H1 (cell line): ENCODE measurements at regions not wholly inside any gene's neighbourhood (a gene's known extent, or its start where the extent isn't known, plus 50 kb on each side); places are given as distances from the start of the nearest gene placed in this dataset.
A peak's percentile ranks its signal among the peaks of the same experiment; 100 is the strongest.

Source experiments
- CTCF ChIA-PET: fragments of 300-600 bp; sonication (Branson Sonifier 250); formaldehyde crosslinking; loops from one replicate; lab custom pipeline; 2021; ENCODE audit not compliant: partially characterized antibody; lab: Charles Lee
- POLR2A ChIA-PET: fragments of 300-600 bp; sonication (Branson Sonifier 250); formaldehyde crosslinking; loops from one replicate; lab custom pipeline; 2021; ENCODE audit warnings: inconsistent platforms; ENCODE audit not compliant: partially characterized antibody; lab: Charles Lee
- DNase-seq, 2 experiments: peaks; one replicate each; pipeline versions ENCODE4 v3.0.0 to v3.0.0-alpha.2; 2010 to 2022; ENCODE audit warnings: low spot score in 2 of 2, low read depth in 1 of 2, mixed read lengths in 1 of 2
- FAIRE-seq: peaks from 2 replicates; lab custom pipeline; 2011; peaks lifted over from hg19 to GRCh38; lab: Jason Lieb, UNC
- H2AFZ ChIP-seq: 2 replicates; pipeline ENCODE4 v1.8.1; 2012; ENCODE audit warnings: low read length, inconsistent platforms
- H2AK5ac ChIP-seq: 2 replicates; pipeline ENCODE4 v1.6.1; 2013; ENCODE audit warnings: low read depth, low read length
- H2BK120ac ChIP-seq: replicated peaks from 2 replicates; pipeline ENCODE3; 2013; ENCODE audit warnings: low read depth, low read length, inconsistent platforms
- H2BK12ac ChIP-seq: 2 replicates; pipeline ENCODE4 v1.6.1; 2013; ENCODE audit warnings: low read depth, low read length
- H2BK15ac ChIP-seq: 2 replicates; pipeline ENCODE4 v1.6.1; 2013; ENCODE audit warnings: low read length
- H2BK20ac ChIP-seq: 2 replicates; pipeline ENCODE4 v1.6.1; 2013; ENCODE audit warnings: low read length
- H2BK5ac ChIP-seq: 2 replicates; pipeline ENCODE4 v1.6.1; 2013; ENCODE audit warnings: low read depth, low read length
- H3K14ac ChIP-seq: 2 replicates; pipeline ENCODE4 v1.6.1; 2013; ENCODE audit warnings: inconsistent platforms; ENCODE audit not compliant: insufficient read length
- H3K18ac ChIP-seq: 2 replicates; pipeline ENCODE4 v1.6.1; 2013; ENCODE audit warnings: low read length; ENCODE audit errors: extremely low read depth
- H3K23ac ChIP-seq: 2 replicates; pipeline ENCODE4 v1.6.1; 2013; ENCODE audit warnings: inconsistent platforms; ENCODE audit not compliant: insufficient read length
- H3K23me2 ChIP-seq: 2 replicates; pipeline ENCODE4 v1.6.1; 2013; ENCODE audit warnings: low read depth, low read length
- H3K27ac ChIP-seq: 2 replicates; pipeline ENCODE4 v1.6.1; 2011; ENCODE audit warnings: low read depth, low read length, inconsistent platforms
- H3K27me3 ChIP-seq, 4 experiments: replicated peaks in 1 of 4; 1 replicate in 1 of 4; 2 replicates in 3 of 4; pipeline versions ENCODE4 v1.6.1 to v1.8.1; 2011 to 2013; ENCODE audit warnings: low read length in 3 of 4, mild to moderate bottlenecking in 3 of 4, inconsistent platforms in 2 of 4, mixed read lengths in 2 of 4, moderate library complexity in 1 of 4; ENCODE audit not compliant: control insufficient read depth in 3 of 4, insufficient read depth in 3 of 4; ENCODE audit errors: extremely low read depth in 1 of 4
- H3K36me3 ChIP-seq, 4 experiments: 2 replicates each; pipeline versions ENCODE4 v1.6.1 to v1.8.1; 2011 to 2013; ENCODE audit warnings: mild to moderate bottlenecking in 4 of 4, low read length in 3 of 4, moderate library complexity in 2 of 4, control low read depth in 1 of 4, inconsistent platforms in 1 of 4; ENCODE audit not compliant: insufficient read depth in 4 of 4, control insufficient read depth in 2 of 4
- H3K4ac ChIP-seq: replicated peaks from 2 replicates; pipeline ENCODE3; 2013; ENCODE audit warnings: low read length, low read depth, mixed read lengths, inconsistent platforms; ENCODE audit not compliant: insufficient read length
- H3K4me1 ChIP-seq, 4 experiments: replicated peaks in 1 of 4; 1 replicate in 1 of 4; 2 replicates in 3 of 4; pipeline versions ENCODE4 v1.6.1 to v1.8.1; 2011 to 2013; ENCODE audit warnings: low read length in 3 of 4, inconsistent platforms in 2 of 4, mixed read lengths in 1 of 4; ENCODE audit not compliant: insufficient read depth in 4 of 4, control insufficient read depth in 3 of 4
- H3K4me2 ChIP-seq, 2 experiments: 2 replicates each; pipeline versions ENCODE4 v1.6.1 to v1.8.1; 2011 to 2013; ENCODE audit warnings: low read depth in 2 of 2, low read length in 2 of 2, control low read depth in 1 of 2, inconsistent platforms in 1 of 2, mild to moderate bottlenecking in 1 of 2; ENCODE audit not compliant: insufficient read depth in 1 of 2
- H3K4me3 ChIP-seq, 4 experiments: fragments of 200-600, 300-600 bp in 1 of 4; sonication (generic), shearing (Covaris generic), sonication (Bioruptor Twin) in 1 of 4; 2 replicates each; pipeline versions ENCODE4 v1.5.1 to v1.8.1; 2011 to 2016; ENCODE audit warnings: low read length in 4 of 4, low read depth in 3 of 4, control low read depth in 2 of 4, inconsistent platforms in 2 of 4, mild to moderate bottlenecking in 2 of 4, mixed read lengths in 1 of 4, moderate library complexity in 1 of 4; ENCODE audit not compliant: insufficient read depth in 2 of 4; ENCODE audit errors: extremely low read depth in 1 of 4
- H3K56ac ChIP-seq: replicated peaks from 2 replicates; pipeline ENCODE3; 2013; ENCODE audit warnings: low read depth, mild to moderate bottlenecking, mixed read lengths, low read length, inconsistent platforms; ENCODE audit not compliant: insufficient read length
- H3K79me1 ChIP-seq: 2 replicates; pipeline ENCODE4 v1.6.1; 2013; ENCODE audit warnings: low read depth, low read length, control low read depth
- H3K79me2 ChIP-seq, 2 experiments: 2 replicates each; pipeline versions ENCODE4 v1.6.1 to v1.8.1; 2012 to 2013; ENCODE audit warnings: low read length in 2 of 2, mild to moderate bottlenecking in 2 of 2, inconsistent platforms in 1 of 2; ENCODE audit not compliant: insufficient read depth in 2 of 2, control insufficient read depth in 1 of 2
- H3K9ac ChIP-seq, 4 experiments: replicated peaks in 1 of 4; 1 replicate in 1 of 4; 2 replicates in 3 of 4; pipeline versions ENCODE4 v1.6.1 to v1.8.1; 2011 to 2013; ENCODE audit warnings: low read depth in 3 of 4, low read length in 3 of 4, control low read depth in 2 of 4, mild to moderate bottlenecking in 2 of 4, moderate library complexity in 2 of 4, inconsistent platforms in 1 of 4; ENCODE audit errors: extremely low read depth in 1 of 4
- H3K9me3 ChIP-seq, 2 experiments: 2 replicates each; pipeline versions ENCODE4 v1.6.1 to v1.8.1; 2012 to 2013; ENCODE audit warnings: mild to moderate bottlenecking in 2 of 2, moderate library complexity in 2 of 2, control low read depth in 1 of 2, inconsistent platforms in 1 of 2, low read depth in 1 of 2, low read length in 1 of 2, mixed read lengths in 1 of 2; ENCODE audit not compliant: insufficient read depth in 2 of 2
- H4K20me1 ChIP-seq, 2 experiments: replicated peaks in 1 of 2; 2 replicates each; pipeline versions ENCODE3 to v1.8.1; 2011 to 2013; ENCODE audit warnings: inconsistent platforms in 2 of 2, low read length in 2 of 2, mild to moderate bottlenecking in 1 of 2; ENCODE audit not compliant: insufficient read depth in 2 of 2, control insufficient read depth in 1 of 2
- H4K5ac ChIP-seq: 2 replicates; pipeline ENCODE4 v1.6.1; 2013; ENCODE audit warnings: low read length, low read depth, mixed read lengths, inconsistent platforms; ENCODE audit not compliant: insufficient read length
- H4K8ac ChIP-seq: 2 replicates; pipeline ENCODE4 v1.8.0; 2013; ENCODE audit warnings: mild to moderate bottlenecking, moderate library complexity, low read length, inconsistent platforms; ENCODE audit not compliant: insufficient read depth; ENCODE audit errors: extremely low read depth
- H4K91ac ChIP-seq: replicated peaks from 2 replicates; pipeline ENCODE3; 2013; ENCODE audit warnings: low read length, mixed read lengths, inconsistent platforms; ENCODE audit not compliant: insufficient read length
- ASH2L ChIP-seq: fragments of 200-600, 300-600 bp; sonication (generic); IDR thresholded peaks from one replicate; pipeline ENCODE4 v1.7.1; 2017; ENCODE audit warnings: low read length
- CBX8 ChIP-seq: fragments of 300-800, 300-1000 bp; sonication (generic); IDR thresholded peaks from 2 replicates; pipeline ENCODE4 v1.7.1; 2016; ENCODE audit warnings: low read depth, low read length, borderline replicate concordance
- CEBPB ChIP-seq: IDR thresholded peaks from 2 replicates; pipeline ENCODE4 v1.6.1; 2012; ENCODE audit warnings: low read depth, low read length
- CTBP2 ChIP-seq: IDR thresholded peaks from 2 replicates; pipeline ENCODE4 v1.7.0; 2011; ENCODE audit warnings: borderline replicate concordance, mild to moderate bottlenecking, moderate library complexity, mixed read lengths, low read length; ENCODE audit not compliant: insufficient read depth, insufficient read length
- FOSL1 ChIP-seq: IDR thresholded peaks from 2 replicates; pipeline ENCODE4 v1.6.1; 2011; ENCODE audit warnings: mild to moderate bottlenecking, low read depth, low read length, moderate library complexity; ENCODE audit not compliant: insufficient read depth
- GTF2F1 ChIP-seq: IDR thresholded peaks from 2 replicates; pipeline ENCODE4 v1.6.1; 2012; ENCODE audit warnings: low read depth, low read length, improper control_type of control experiment, borderline replicate concordance
- KDM4A ChIP-seq: IDR thresholded peaks from one replicate; pipeline ENCODE4 v1.7.1; 2012; ENCODE audit warnings: low read depth, mild to moderate bottlenecking, moderate library complexity, low read length, inconsistent platforms; ENCODE audit not compliant: severe bottlenecking
- MAFK ChIP-seq: IDR thresholded peaks from 2 replicates; pipeline ENCODE4 v1.6.1; 2012; ENCODE audit warnings: low read depth, mild to moderate bottlenecking, improper control_type of control experiment, low read length
- PHF8 ChIP-seq: fragments of 200-600 bp; sonication (generic); conservative IDR thresholded peaks from 2 replicates; pipeline ENCODE4 v1.7.1; 2012; ENCODE audit warnings: low read depth, mild to moderate bottlenecking, inconsistent platforms, low read length, moderate library complexity
- POU5F1 ChIP-seq: IDR thresholded peaks from 2 replicates; pipeline ENCODE4 v1.6.1; 2011; ENCODE audit warnings: low read depth, mild to moderate bottlenecking, low read length, moderate library complexity
- RAD21 ChIP-seq, 2 experiments: IDR thresholded peaks in 1 of 2; conservative IDR thresholded peaks in 1 of 2; 2 replicates each; pipeline ENCODE4 v1.6.1; 2011; ENCODE audit warnings: low read depth in 2 of 2, low read length in 2 of 2, improper control_type of control experiment in 1 of 2, inconsistent platforms in 1 of 2, mild to moderate bottlenecking in 1 of 2, moderate library complexity in 1 of 2
- RXRA ChIP-seq: IDR thresholded peaks from 2 replicates; pipeline ENCODE4 v1.6.1; 2011; ENCODE audit warnings: low read depth, mild to moderate bottlenecking, low read length, moderate library complexity; ENCODE audit not compliant: insufficient read depth
- SAP30 ChIP-seq: fragments of 300-600 bp; sonication (generic); IDR thresholded peaks from 2 replicates; pipeline ENCODE4 v1.7.1; 2012; ENCODE audit warnings: low read length, moderate library complexity, mild to moderate bottlenecking, inconsistent platforms; ENCODE audit not compliant: insufficient read depth, insufficient replicate concordance
- SIRT6 ChIP-seq: IDR thresholded peaks from one replicate; pipeline ENCODE4 v1.7.1; 2012; ENCODE audit warnings: low read length, inconsistent platforms
- WGBS, 2 experiments: shearing (Covaris generic) in 1 of 2; methylation state at CpG; one replicate each; pipeline versions ENCODE4 v1.1.6 to v1.1.7; 2013 to 2015; ENCODE audit warnings: low lambda C conversion rate in 2 of 2, mixed read lengths in 2 of 2, inconsistent platforms in 1 of 2, low coverage in 1 of 2, missing lambda C conversion rate in 1 of 2; ENCODE audit not compliant: insufficient replicate concordance in 2 of 2, insufficient coverage in 1 of 2, insufficient read length in 1 of 2; ENCODE audit errors: extremely low coverage in 1 of 2, missing lambda C conversion rate in 1 of 2; 5-methylcytosine and 5-hydroxymethylcytosine counted together

DNA sequence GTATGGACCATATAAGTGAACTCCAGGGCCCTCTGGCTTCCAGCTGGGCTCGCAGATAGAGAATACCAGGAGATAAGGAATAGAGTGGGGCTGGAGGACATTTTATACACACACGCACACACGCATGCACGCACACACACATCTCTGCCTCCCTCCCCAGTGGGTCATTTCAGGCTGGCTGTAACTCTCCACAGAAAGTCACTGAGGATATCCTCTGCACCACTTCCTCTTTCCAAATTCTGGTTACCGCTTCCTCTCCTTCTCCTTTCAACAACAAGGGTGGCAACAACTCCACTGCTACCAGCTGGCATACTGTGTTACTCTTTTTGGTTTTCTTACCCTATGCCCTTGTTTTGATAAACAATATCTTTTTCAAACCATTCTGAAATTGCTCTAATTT lies 280.2 kb downstream of the COL12A1 start:
- Histone ChIP-seq H3K27me3 (no peaks in the 10 kb centered on the region), H3K79me2 (no peaks in the 10 kb centered on the region), H3K14ac (no peak overlapping the region), H3K4me1 (no peaks in the 10 kb centered on the region), H2BK15ac (no peak overlapping the region), H3K36me3 (no peaks in the 10 kb centered on the region), H3K56ac (peak overlapping the region; percentile 10), H3K79me1 (no peaks in the 10 kb centered on the region), H2BK12ac (no peak overlapping the region), H2BK120ac (no peak overlapping the region), H3K4me3 (no peak overlapping the region), H2AK5ac (no peak overlapping the region), H3K9ac (no peak overlapping the region), H3K9me3 (no peaks in the 10 kb centered on the region), H3K4me2 (no peak overlapping the region), H2BK20ac (no peak overlapping the region), H2AFZ (no peak overlapping the region), H3K18ac (no peak overlapping the region), H2BK5ac (no peak overlapping the region), H4K20me1 (no peaks in the 10 kb centered on the region), H3K23me2 (no peaks in the 10 kb centered on the region)
- 91% methylated on average over 5 of the region's 5 CpGs; no CpG with 5 or more reads in 1 of the 2 experiments for WGBS, 2 experiments
- DNase-seq (no peak), FAIRE-seq (no peak)
- CTCF ChIA-PET = interaction anchor here (0.9 kb wide), 1 partner anchor 12 kb away, joined by 5 read pairs; no protein-coding TSS in a partner anchor
- TF ChIP-seq SAP30 (no peak), KDM4A (no peak), CBX8 (no peak), GTF2F1 (no peak), RXRA (no peak), SIRT6 (no peak), ASH2L (no peak), RAD21 (IDR thresholded peaks at IDR 0.05 in 1 of 2, conservative IDR thresholded peaks at IDR 0.05 in 1 of 2; ENCODE audit: low read depth in 2 of 2, low read length in 2 of 2) (no peak), CTBP2 (no peak), POU5F1 (no peak), FOSL1 (no peak), PHF8 (no peak), MAFK (no peak), CEBPB (no peak)
- TF ChIP-seq, all 59 proteins: peak for 0
- no peak overlapping the region for H4K8ac ChIP-seq
- POLR2A ChIA-PET = no interaction called here
- H4K5ac ChIP-seq = no peak overlapping the region
- no peak overlapping the region for H4K91ac ChIP-seq
- H3K23ac ChIP-seq = no peak overlapping the region
- H3K4ac ChIP-seq = no peak overlapping the region
- H3K27ac ChIP-seq = no peak overlapping the region
